IPS DF 4.7 (cell line): ENCODE measurements at regions not wholly inside any gene's neighbourhood (a gene's known extent, or its start where the extent isn't known, plus 50 kb on each side); places are given as distances from the start of the nearest gene placed in this dataset.
"Not testable (repeated sequence)": the region's sequence is repeated elsewhere in the genome, so short reads cannot be mapped to it uniquely, and the experiment has no call there.

Source experiments
- DNase-seq: peaks from one replicate; pipeline ENCODE4 v3.0.0-alpha.2; 2013; ENCODE audit warnings: low spot score; ENCODE audit errors: extremely low read depth

DNA sequence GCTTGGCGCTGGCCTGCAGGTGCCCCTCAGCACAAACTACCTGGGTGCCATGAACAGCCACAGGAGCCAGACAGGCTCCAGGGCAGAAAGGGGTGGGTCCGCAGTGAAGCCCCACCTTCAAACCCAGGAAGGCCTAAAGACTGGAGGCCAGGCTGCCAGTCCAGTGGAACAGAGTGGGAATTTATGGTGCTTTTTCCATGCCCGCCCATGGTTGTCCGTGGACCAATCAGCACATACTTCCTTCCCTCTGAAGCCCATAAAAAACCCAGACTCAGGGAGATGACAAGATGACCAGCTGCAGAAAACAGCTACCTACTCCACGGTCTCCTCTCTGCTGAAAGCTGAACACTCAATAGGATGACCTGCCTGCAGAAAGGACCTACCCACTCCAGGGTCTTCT, 275.4 kb upstream of the ADRA1B start:
- no peak for DNase-seq

DNA sequence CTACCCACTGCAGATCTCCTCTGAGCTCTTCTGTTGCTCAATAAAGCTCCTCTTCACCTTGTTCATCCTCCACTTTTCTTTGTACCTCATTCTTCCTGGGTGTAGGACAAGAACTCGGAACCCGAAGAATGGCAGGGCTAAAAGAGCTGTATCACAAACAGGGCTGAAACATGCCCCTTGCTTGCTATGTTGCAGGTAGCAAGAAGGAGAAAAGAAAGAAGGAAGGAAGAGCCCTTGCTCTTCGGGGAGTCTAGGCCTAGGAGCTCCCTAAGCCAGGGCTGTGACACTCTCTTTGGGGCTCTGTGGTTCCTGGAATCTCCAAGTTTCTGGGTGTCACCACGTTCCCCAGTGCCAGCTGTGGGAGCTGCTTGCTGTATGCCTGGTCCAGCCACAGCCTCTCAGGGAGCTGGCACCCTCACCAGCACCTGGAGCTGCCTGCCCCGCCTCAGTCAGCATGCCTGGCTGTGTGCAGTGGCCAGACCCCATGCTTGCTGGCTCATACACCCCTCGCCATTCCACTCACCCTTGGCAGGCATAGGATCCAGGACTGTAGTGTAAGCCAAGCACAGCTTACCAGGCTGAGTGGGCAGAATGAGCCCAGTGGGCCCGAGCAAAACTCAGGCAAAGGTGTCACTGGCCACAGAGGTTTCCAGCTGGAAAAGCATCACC, 274.8 kb upstream of the ADRA1B start:
- no peak for DNase-seq

DNA sequence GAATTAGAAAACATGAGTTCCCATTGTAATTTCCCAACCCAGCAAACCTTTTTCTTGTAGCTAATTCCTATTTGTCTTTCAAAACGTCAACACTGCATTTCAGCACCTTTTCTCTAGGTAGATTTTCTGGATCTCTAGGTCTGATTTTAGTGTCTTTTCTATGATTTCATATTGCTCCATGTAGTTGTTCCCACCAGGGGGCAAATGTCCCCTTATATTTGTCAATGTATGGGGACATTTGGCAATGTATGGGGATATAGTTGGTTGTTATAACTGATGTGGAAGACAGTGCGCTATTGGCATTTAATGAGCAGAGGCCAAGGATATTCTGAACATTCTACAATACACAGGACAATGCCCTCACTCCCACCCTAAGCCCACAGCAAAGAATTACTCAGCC, 273.9 kb upstream of the ADRA1B start:
- DNase-seq, result no peak

DNA sequence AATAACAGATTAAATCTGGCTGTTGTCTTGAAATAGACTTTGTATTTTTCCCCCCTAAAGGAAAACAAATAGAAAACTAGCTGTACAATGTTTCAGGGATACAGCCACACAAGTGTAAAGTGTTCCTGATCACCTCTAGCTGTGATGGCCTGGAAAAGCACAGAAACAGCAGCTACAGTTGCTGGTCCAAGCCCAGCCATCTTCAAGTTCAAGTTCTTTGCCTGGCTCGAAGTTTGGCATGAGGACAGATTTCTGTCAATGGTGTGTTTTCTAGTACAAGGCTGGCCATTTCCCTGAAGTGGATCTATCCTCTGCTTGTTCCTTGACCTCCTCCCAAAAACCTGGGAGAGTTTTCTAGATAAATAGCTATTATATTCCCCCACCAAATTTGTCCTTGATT, 272.2 kb upstream of the ADRA1B start:
- no peak for DNase-seq

DNA sequence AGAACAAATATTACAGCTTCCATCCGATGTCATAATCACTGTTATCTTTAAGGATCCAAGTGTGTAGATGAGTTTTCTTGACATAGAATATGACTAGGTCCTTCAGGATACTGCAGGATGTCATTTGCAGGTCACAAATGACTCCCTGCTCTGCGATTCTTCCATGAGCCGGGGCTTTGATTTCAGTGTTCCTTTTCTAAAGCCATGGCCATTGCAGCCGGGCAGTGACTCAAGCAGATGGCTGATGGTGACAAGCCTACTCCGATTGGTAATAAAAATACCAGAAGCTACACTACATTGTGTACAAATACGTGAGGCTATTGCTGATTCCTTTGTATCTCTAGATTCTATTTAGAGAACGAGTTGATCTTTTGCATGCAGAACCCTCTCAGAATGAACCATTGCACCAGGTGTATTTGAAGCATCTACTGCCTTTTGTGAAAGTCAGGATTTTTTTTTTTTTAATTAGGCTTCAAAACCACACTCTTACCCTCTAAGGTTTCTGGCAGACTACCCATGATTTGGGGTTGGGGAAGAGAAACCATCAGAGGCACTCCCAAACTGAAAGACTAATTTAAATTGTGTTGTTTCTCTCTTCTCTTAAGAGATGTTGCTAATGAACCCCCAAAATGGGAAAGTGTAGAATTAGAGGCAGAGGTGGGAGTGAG, 271.0 kb upstream of the ADRA1B start:
- DNase-seq, result no peak

DNA sequence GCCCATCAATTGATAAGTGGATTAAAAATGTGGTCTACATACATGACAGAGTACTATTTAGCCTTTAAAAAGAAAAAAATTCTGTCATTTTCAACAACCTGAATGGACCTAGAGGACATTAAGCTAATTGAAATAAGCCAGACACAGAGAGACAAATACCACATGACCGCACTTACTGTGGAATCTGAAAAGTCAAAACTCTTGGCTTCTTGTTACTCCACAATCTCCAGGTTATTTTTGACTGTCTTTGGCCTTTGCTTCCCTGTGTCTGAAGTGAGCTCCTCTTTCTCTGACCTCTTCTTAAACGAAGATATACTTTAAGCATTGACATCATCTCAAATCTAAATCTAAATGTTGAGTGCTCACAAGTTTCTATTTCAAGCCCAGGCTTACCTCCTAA, 265.5 kb upstream of the ADRA1B start:
- no peak for DNase-seq

DNA sequence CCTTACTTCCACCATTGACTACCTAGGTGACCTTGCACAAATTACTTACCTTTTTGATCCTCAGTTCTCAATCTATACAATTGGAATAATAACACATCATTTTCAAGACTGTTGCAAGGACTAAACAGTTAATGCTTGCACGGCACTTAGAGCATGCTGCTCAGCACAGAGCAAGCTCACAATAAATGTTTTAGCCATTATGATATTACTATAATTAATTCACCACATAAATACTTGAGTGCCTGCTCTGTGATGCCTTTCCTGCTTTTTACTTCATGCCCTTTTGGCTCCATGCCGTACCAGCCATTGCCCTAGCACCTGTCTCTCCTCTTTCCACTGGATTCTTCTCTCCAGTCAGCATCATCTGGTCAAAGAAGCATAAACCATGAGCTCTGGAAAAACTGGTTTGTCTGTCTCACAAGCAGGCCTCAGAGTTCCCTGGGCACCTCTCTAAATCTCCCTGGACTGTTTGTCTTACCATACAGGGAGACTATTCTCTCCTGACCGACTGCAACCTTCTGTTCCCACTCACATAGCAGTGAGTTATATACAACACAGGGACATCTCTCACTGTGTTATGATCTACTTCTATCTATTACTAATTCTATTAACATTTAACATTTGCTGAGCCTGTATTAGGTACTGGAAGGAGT, 260.4 kb upstream of the ADRA1B start:
- no peak for DNase-seq

DNA sequence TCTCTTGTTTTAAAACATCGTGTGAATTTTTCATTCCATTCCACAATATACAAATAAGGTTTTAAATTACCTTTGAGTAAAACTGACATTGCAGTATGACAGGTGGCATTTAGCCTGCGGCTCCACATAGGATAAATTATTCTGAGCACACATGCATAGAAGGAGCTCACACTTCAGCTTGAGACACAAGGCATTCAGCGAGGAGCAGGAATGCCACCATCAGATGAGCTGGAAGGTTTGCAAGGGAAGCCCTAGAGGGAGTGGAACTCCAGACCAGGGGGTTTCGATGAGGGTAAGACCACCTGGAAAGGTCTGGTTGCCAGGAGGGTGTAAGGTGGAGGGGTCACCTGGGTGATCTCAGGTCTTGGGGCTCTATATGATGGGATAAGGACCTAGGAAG, 259.0 kb upstream of the ADRA1B start:
- DNase-seq, result no peak

DNA sequence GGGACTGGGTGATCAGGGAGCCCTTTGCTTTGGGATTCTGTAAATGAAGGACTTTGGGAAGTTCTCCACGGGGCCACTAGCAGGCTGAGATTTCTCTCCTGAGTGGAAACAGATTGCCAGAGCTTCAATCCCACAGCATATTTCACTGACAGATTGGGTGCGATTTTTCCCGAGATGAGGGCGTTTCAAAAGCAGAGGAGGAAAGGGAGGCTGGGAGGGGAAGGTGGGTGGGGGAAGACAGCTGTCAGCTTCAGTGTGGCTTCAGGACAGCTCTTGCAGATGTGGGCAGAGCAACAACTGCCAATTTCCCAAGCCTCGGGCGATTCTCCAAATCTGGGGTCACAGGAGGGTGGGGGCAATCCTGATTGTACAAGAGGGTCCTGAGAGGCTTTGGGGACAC, 258.5 kb upstream of the ADRA1B start:
- DNase-seq, result no peak

DNA sequence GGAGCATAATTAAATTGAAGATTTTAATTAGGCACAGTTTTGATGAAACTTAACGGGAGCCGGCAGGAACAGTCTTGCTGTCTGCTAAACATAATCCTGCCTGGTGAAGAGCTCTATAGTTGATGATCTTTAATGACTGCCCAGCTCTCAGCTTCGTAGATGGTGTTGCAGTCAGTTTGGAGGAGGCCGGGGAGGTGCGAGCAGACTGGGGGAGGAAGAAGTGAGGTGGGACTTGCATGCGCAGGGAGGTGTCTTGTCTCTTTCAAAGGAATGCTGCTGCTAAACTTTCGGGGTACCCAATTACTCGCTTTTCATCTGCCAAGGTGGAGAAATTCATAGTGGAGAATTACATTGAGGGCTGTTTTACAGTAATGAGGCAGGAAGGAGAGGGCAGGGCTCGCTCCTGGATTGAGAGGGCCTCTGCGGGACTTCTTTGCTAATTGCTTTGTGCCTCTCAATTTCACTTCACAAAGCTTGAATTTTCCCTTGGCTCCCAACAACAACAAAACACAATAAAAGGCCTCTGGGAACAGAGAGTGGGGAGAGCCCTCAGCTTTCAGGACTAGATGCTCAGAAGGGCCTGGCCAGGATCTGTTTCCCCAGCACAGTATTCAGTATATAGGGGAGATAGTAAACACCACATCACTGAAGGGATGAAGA, 257.9 kb upstream of the ADRA1B start:
- no peak for DNase-seq

DNA sequence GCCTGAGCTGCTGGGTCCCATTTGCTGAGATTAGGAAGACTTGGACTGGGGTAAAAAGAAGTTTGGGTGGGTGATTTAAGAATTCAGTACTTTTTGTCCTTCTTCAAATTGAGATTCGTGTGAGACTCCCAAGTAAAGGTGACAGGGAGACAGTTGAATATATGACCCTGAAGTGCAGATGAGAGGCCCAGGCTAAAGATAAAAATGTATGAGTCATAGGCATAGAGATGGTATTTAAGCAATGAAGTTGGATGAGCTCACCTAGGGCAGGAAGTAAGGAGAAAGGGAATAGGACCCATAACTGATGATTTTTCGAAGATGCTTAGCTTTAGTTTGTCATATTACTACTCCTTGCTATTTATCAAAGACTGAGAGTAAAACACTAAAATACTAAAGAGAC, 255.9 kb upstream of the ADRA1B start:
- no peak for DNase-seq

DNA sequence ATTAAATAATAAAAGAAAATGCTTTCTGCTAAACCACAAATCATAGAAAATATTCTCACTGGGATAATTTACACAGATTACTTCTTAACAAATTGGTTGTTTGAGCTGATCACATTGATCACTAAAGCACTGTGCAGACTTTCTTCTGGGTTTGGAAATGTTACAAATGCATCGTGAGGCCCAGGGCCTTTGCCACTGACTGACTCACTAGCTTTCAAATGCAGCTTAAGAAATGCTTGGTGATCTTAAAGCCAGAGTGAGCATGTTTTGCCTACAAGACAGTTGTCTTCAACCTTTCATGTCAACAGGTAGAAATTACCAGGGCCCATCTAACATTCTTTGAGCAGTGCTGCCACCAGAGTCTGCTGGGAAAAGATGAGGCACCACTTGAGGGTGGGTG, 252.3 kb upstream of the ADRA1B start:
- DNase-seq, result no peak

DNA sequence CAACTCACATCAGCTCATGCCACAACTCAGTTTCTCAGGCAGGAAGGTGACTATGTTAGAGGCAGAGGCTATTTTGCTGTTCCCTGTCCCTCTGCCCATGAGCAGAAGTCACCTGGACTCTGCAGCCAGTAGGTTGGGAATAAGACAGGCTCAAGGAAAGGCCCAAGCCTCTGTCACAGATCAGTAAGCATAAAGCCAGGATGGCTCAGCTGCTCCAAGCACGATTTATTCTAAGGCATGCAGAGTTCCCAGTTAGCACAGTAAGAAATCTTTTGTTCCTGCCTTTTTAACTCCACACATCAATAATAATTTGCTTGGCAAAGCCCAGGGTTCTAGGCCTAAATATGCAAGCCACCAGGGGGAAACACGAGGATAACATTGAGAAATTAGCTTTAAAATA, 249.0 kb upstream of the ADRA1B start:
- no peak for DNase-seq

DNA sequence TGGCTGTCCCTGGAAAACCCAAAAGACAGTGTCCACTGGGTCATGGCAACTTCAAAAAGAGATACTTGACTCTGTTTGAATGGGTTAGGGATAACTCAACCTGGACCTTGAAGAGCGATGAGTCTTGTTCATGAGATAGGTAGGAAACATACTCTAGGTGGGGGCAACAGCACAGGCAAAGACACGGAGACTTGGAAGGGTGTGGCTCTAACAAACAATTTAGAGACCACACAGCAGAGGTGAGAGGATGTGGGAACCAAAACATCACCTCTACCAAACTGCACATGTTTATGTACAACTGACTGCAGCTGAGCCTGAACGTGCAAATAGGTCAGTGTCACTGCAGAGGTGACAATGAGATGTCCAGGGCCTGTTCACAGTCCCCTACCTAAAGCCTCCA, 247.7 kb upstream of the ADRA1B start:
- DNase-seq, result no peak

DNA sequence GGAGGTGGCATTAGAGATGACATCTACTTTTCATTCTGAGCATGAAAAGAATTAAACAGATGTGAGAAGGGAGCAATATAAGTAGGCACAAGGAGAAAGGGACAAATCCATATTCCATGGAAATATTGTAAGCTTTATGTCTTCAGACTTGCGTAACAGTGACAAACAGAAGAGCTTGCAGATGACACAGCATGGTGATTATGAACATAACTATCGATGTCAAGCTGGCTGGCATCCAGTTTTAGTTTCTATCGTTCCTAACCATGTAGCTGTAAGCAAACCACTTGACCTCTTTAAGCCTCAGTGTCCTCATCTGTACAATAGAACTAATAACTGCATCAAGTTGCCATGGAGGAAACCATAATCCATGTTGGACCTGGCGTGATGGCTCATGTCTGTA, 246.7 kb upstream of the ADRA1B start:
- no peak for DNase-seq

DNA sequence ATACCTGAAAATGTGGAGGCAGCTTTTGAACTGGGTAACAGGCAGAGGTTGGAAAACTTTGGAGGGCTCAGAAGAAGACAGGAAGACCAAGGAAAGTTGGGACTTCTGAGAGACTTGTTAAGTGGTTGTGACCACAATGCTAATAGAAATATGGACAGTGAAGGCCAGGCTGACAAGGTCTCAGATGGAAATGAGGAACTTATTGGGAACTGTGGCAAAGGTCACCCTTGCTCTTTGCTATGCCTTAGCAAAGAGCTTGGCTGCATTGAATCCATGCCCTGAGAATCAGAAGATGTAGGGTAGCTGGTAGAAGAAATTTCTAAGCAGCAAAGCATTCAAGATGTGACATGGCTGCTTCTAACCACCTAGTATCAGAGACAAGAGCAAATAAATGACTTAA, 244.4 kb upstream of the ADRA1B start:
- DNase-seq, result no peak

DNA sequence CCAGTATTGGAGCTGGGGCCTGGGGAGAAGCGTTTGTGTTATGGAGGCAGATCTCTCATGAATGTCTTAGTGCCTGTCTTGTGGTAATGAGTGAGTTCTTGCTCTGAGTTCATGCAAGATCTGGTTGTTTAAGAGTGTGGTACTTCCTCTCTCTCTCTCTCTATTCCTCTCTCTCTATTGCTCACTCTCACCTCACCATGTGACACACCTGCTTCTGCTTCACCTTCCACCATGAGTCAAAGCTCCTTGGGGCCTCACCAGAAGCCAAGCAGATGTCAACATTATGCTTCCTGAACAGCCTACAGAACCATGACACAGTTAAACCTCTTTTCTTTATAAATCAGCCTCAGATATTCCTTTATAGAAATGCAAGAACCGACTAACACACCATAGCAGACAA, 242.7 kb upstream of the ADRA1B start:
- DNase-seq, result no peak

DNA sequence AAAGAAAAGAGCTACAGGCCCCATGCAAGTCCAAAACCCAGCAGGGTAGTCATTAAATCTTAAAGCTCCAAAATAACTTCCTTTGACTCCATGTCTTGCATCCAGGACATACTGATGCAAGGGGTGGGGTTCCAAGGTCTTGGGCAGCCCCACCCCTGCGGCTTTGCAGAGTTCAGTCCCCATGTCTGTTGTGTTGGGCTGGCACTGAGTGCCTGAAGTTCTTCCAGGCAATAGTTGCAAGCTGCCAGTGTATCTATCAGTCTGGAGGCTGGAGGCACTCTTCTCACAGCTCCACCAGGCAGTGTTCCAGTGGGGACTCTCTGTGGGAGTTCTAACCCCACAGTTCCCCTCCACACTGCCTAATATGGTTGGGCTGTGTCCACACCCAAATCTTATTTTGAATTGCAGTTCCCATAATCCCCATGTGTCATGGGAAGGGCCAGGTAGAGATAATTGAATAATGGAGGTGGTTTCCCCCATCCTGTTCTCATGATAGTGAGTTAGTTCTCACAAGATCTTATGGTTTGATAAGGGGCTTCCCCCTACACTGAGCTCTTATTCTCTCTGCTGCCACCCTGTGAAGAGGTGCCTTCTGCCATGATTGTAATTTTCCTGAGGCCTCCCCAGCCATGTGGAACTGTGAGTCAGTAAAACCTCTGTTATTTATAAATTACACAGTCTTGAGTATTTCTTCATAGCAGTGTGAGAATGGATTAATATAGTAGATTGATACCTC, 237.5 kb upstream of the ADRA1B start:
- DNase-seq, result no peak

DNA sequence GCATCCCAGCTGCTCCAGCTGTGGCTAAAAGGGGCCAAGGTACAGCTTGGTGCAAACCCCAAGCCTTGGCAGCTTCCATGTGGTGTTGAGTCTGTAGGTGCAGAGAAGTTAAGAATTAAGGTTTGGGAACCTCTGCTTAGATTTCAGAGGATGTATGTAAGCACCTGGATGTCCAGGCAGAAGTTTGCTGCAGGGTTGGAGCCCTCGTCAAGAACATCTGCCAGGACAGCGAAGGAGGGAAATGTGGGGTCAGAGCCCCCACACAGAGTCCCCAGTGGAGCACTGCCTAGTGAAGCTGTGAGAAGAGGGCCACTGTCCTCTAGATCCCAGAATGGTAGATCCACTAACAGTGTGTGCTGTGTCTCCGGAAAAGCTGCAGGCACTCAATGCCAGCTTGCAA, 236.2 kb upstream of the ADRA1B start:
- DNase-seq, result no peak

DNA sequence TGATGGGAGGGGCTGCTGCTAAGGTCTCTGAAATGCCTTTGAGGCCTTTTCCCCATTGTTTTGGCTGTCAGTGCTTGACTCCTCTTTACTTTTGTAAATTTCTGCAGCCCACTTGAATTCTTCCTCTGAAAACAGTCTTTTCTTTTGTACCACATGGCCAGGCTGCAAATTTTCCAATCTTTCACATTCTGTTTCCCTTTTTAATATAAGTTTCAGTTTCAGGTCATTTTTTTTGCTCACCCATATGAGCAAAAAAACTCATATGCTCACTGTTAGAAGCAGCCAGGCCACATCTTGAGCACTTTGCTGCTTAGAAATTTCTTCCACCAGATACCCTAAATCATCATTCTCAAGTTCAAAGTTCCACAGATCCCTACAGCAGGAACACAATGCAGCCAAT, 234.6 kb upstream of the ADRA1B start:
- DNase-seq, result no peak

DNA sequence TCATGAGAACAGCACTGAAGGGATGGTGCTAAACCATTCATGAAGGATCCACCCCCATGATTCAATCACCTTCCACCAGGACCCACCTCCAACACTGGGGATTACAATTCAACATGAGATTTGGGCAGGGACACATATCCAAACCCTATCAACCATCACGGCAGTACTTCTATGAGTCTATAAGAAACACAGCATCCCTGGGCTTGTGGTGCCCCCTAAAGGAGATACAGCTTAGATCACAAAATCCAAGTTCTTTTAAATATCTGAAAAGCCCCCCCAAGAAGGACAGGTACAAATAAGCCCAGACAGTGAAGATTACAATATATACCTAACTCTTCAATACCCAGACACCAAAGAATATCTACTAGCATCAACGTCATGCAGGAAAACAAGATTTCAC, 233.7 kb upstream of the ADRA1B start:
- no peak for DNase-seq

DNA sequence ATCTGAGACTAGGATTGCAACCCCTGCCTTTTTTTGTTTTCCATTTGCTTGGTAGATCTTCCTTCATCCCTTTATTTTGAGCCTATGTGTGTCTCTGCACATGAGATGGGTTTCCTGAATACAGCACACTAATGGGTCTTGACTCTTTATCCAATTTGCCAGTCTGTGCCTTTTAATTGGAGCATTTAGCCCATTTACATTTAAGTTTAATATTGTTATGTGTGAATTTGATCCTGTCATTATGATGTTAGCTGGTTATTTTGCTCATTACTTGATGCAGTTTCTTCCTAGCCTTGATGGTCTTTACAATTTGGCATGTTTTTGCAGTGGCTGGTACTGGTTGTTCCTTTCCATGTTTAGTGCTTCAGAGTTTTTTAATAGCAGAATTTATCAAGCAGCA, 228.4 kb upstream of the ADRA1B start:
- not testable (repeated sequence) for DNase-seq
